Osteocyte (in vitro differentiated cells): ENCODE measurements at regions not wholly inside any gene's neighbourhood (a gene's known extent, or its start where the extent isn't known, plus 50 kb on each side); places are given as distances from the start of the nearest gene placed in this dataset.
"Not testable (repeated sequence)": the region's sequence is repeated elsewhere in the genome, so short reads cannot be mapped to it uniquely, and the experiment has no call there.

ENCODE experiments used
- DNase-seq: peaks from one replicate; pipeline ENCODE4 v3.0.0; 2021; ENCODE audit warnings: mixed read lengths; ENCODE audit not compliant: unreplicated experiment; ENCODE audit errors: extremely low spot score
- H3K27ac Mint-ChIP-seq: one replicate; pipeline ENCODE4 v1.8.0; 2021; ENCODE audit warnings: mild to moderate bottlenecking, mixed read lengths; ENCODE audit not compliant: unreplicated experiment
- H3K27me3 Mint-ChIP-seq: one replicate; pipeline ENCODE4 v1.8.0; 2021; ENCODE audit warnings: mixed read lengths; ENCODE audit not compliant: unreplicated experiment
- H3K36me3 Mint-ChIP-seq: one replicate; pipeline ENCODE4 v1.8.0; 2021; ENCODE audit warnings: mixed read lengths; ENCODE audit not compliant: unreplicated experiment
- H3K4me1 Mint-ChIP-seq: one replicate; pipeline ENCODE4 v1.8.0; 2021; ENCODE audit warnings: mixed read lengths; ENCODE audit not compliant: unreplicated experiment
- H3K4me3 Mint-ChIP-seq: one replicate; pipeline ENCODE4 v1.8.0; 2021; ENCODE audit warnings: mild to moderate bottlenecking, moderate library complexity, mixed read lengths; ENCODE audit not compliant: unreplicated experiment
- H3K9me3 Mint-ChIP-seq: one replicate; pipeline ENCODE4 v1.8.0; 2021; ENCODE audit warnings: mixed read lengths; ENCODE audit not compliant: unreplicated experiment
- CTCF ChIP-seq: fragments of 200-600 bp; sonication (generic); IDR thresholded peaks from 2 replicates; pipeline ENCODE4 v1.5.0; 2021; ENCODE audit warnings: antibody characterized with exemption, mild to moderate bottlenecking, moderate library complexity

GRCh38 chr6:169101036-169101805 lies 152.4 kb downstream of the THBS2 start:
- Mint-ChIP-seq H3K9me3 (peaks cover 4% of the 10 kb centered on the region), H3K4me3 (no peak overlapping the region), H3K4me1 (peaks cover 51% of the 10 kb centered on the region), H3K27me3 (no peaks in the 10 kb centered on the region), H3K36me3 (peaks cover 5% of the 10 kb centered on the region), H3K27ac (peak overlapping the region; percentile 27)
- DNase-seq, result peak; percentile 10
- no peak for TF ChIP-seq CTCF

DNA sequence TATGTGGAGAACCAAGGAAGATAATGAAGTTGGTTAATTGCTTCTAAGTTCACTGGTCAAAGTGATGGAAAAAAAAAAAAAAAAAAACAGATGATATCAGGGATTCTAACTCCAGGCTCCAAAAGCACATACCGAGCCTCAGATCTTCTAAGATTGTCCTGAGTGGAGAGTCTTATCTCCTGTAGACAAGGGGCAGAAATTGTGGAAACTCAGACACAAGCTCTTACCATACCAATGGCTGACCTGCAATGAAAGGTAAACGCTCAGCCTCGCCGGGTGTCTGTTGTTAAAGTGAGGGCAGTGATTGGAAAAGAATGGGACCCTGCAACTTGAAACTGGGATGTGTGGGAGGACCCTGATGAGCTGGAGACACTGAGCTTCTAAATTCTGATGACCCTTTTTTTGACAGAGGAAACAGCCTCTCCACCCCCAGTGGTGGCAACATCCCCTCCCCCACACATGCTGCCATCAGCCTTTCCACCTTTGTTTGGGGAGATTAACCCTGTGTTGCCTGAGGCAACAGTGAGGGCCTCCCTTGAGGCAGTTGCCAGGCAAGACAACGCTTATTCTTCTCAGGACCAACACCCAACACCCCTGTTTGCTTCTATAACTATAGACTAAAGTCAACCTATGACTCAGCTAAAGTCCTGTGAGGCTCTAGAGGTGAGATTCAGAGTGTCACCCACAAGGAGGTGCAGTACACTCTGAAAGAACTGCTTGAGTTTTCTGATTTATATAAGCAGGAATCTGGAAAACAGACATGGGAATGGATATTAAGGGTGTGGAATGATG lies 154.0 kb downstream of the THBS2 start:
- DNase-seq, result no peak
- peak overlapping the region; percentile 62 for H3K4me3 Mint-ChIP-seq
- peak; percentile 34 for TF ChIP-seq CTCF
- peaks cover 5% of the 10 kb centered on the region for H3K36me3 Mint-ChIP-seq
- H3K4me1 Mint-ChIP-seq, result peaks cover 63% of the 10 kb centered on the region
- peak overlapping the region; percentile 98 for H3K27ac Mint-ChIP-seq
- peaks cover 4% of the 10 kb centered on the region for H3K9me3 Mint-ChIP-seq
- no peaks in the 10 kb centered on the region for H3K27me3 Mint-ChIP-seq

DNA sequence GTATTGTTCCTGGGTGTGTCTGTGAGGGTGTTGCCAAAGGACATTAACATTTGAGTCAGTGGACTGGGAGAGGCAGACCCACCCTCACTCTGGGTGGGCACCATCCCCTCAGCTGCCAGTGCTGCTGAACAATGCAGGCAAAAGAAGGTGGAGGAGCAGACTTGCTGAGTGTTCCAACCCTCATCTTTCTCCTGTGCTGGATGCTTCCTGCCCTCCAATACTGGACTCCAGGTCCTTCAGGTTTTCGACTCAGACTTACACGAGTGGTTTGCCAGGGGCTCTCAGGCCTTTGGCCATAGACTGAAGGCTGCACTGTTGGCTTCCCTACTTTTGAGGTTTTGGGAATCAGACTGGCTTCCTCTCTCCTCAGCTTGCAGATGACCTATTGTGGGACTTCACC lies 155.0 kb downstream of the THBS2 start:
- not testable (repeated sequence) for DNase-seq, H3K9me3 Mint-ChIP-seq, H3K36me3 Mint-ChIP-seq, H3K27me3 Mint-ChIP-seq
- H3K27ac Mint-ChIP-seq, result peak overlapping the region; percentile 98
- peak overlapping the region; percentile 62 for H3K4me3 Mint-ChIP-seq
- H3K4me1 Mint-ChIP-seq, result peaks cover 70% of the 10 kb centered on the region

DNA sequence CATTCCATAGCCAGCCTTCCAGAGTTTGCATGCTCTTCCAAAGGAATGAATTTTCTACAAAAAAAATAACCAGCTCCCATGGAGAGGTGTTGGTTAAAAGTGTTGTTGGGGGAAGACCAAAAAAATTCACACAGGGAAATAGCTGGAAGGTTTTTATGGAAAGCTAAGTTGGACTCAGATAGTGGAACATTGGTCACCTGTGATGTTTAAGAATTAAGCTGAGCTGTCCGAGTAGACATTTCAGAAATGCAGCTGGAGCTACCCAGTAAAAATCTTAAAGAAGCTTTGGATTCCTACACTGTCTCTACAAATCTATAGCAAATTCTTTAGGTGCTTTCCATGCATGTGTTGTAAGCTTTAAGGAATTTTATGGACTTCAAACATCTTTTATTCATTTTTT lies 155.5 kb downstream of the THBS2 start:
- no peak for DNase-seq
- peak overlapping the region; percentile 62 for H3K4me3 Mint-ChIP-seq
- peaks cover 75% of the 10 kb centered on the region for H3K4me1 Mint-ChIP-seq
- TF ChIP-seq CTCF, result no peak
- no peaks in the 10 kb centered on the region for H3K27me3 Mint-ChIP-seq
- H3K27ac Mint-ChIP-seq, result peak overlapping the region; percentile 98
- peaks cover 4% of the 10 kb centered on the region for H3K9me3 Mint-ChIP-seq
- peaks cover 3% of the 10 kb centered on the region for H3K36me3 Mint-ChIP-seq

DNA sequence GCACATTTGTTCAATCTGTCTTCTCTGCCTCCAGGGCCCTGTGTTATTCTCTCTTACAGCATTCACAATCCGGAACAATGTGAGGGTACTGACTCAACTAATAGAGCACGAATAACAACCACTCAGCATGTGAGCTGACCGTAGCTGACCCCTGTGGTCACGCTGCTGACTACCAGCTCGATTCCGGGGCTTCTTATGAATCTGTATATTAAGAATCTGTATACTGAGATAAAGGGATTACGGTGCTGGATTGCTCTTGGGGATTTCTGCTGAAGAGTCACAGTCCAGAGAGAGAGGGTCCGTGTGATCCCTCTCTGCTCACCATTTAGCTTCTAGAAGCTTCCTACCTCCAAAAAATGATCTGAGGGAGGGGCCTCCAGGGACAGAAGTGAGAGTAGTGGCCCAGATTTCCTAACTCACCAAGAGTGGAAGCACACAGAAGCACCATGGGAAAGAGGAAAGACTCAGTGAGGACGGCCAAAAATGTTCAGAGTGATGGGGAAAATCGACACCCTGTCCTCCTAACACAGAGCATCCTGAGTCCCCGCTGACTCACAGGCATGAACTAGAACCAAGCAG lies 156.2 kb downstream of the THBS2 start:
- peaks cover 4% of the 10 kb centered on the region for H3K9me3 Mint-ChIP-seq
- peak; percentile 90 for DNase-seq
- H3K27ac Mint-ChIP-seq, result peak overlapping the region; percentile 98
- H3K4me1 Mint-ChIP-seq, result peaks cover 82% of the 10 kb centered on the region
- TF ChIP-seq CTCF, result no peak
- no peaks in the 10 kb centered on the region for H3K36me3 Mint-ChIP-seq
- H3K4me3 Mint-ChIP-seq, result peak overlapping the region; percentile 49
- H3K27me3 Mint-ChIP-seq, result no peaks in the 10 kb centered on the region
